Right lobe of liver (tissue), 6 donors: ENCODE measurements at regions not wholly inside any gene's neighbourhood (a gene's known extent, or its start where the extent isn't known, plus 50 kb on each side); places are given as distances from the start of the nearest gene placed in this dataset.

Source experiments
- ATAC-seq, 4 donors: fragments of 200-7000 bp; cut with Tn5 transposase; one replicate each; pipeline ENCODE4 v1.9.1; 2020; ENCODE audit warnings: mild to moderate bottlenecking in 4 of 4, moderate library complexity in 4 of 4
- DNase-seq, 3 donors: peaks; one replicate each; pipeline ENCODE4 v3.0.0-alpha.2; 2020
- H3K27ac ChIP-seq, 3 donors: fragments of 200-600 bp; one replicate each; pipeline ENCODE4 v1.8.0; 2022
- H3K27me3 ChIP-seq, 2 donors: fragments of 200-600 bp; one replicate each; pipeline ENCODE4 v1.8.0; 2022
- H3K36me3 ChIP-seq, 4 donors: fragments of 200-600 bp; sonication (generic) in 1 of 4; one replicate each; pipeline versions ENCODE4 v1.5.1 to v1.8.0; 2017 to 2022; ENCODE audit warnings: control low read depth in 1 of 4
- H3K4me1 ChIP-seq, 4 donors: fragments of 200-600 bp; sonication (generic) in 1 of 4; one replicate each; pipeline versions ENCODE4 v1.5.1 to v1.8.0; 2017 to 2022; ENCODE audit warnings: control low read depth in 1 of 4
- H3K4me3 ChIP-seq, 3 donors: fragments of 200-600 bp; one replicate each; pipeline ENCODE4 v1.8.0; 2022
- H3K9me3 ChIP-seq, 4 donors: fragments of 200-600 bp; sonication (generic) in 1 of 4; one replicate each; pipeline versions ENCODE4 v1.5.1 to v1.8.0; 2017 to 2022; ENCODE audit warnings: control low read depth in 1 of 4
- POLR2A ChIP-seq: fragments of 450-650 bp; IDR thresholded peaks from one replicate; pipeline ENCODE4 v1.6.1; 2017; ENCODE audit warnings: antibody characterized with exemption, mild to moderate bottlenecking
- WGBS: methylation state at CpG from one replicate; pipeline ENCODE4 v1.1.6; 2018; ENCODE audit warnings: low coverage, low lambda C conversion rate; ENCODE audit not compliant: insufficient coverage; ENCODE audit errors: missing lambda C conversion rate; 5-methylcytosine and 5-hydroxymethylcytosine counted together
- intact Hi-C, 2 donors: fragments of 100-400 bp; cut with DNase I; formaldehyde crosslinking; loops; one replicate each; pipeline versions ENCODE4 v1.11.2 to v1.14.1; 2022
- TF ChIP-seq, protein P1 (sequence below), 4 donors: fragments of 200-600 bp in 3 of 4; fragments of 450-650 bp in 1 of 4; IDR thresholded peaks; one replicate each; pipeline versions ENCODE4 v1.5.1 to v1.8.0; 2016 to 2022; ENCODE audit warnings: antibody characterized with exemption in 4 of 4, mild to moderate bottlenecking in 2 of 4
- donor health status: DM: no; HTN: yes; CAD: no.
- donor health status: DM: no; HTN: no; CAD: no.
- donor health status: DM: no; HTN: no; CAD: no.
- donor health status: DM: no; HTN: yes; CAD: no.
- donor health status: DM: no; HTN: yes; CAD: no.

DNA sequence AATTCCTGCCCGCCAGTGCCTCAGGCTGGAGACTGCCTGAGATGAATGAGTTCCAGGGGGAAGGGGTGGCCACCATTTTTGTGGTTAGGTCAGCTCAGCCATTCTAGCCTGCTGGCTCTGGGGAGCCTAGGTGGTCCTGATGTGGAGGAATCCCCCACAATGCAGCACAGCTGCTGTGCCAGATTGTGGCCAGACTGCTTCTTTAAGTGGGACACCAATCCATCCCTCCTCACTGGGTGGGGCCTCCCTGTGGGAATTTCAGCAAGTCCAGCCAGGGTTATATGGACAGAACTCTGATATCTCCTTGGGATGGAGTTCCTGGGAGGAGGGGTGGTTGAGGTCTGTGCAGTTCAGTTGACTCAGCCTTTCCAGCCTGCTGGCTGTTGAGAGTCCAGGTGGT lies 51.2 kb upstream of the DAP start:
- Histone ChIP-seq H3K9me3 (no peaks in the 10 kb centered on the region), H3K36me3 (no peaks in the 10 kb centered on the region), H3K4me1 (no peaks in the 10 kb centered on the region), H3K4me3 (no peak overlapping the region), H3K27me3 (no peaks in the 10 kb centered on the region), H3K27ac (no peak overlapping the region)
- DNase-seq (no peak), ATAC-seq (no peak)
- TF ChIP-seq POLR2A: no peak
- TF ChIP-seq, protein P1, sequence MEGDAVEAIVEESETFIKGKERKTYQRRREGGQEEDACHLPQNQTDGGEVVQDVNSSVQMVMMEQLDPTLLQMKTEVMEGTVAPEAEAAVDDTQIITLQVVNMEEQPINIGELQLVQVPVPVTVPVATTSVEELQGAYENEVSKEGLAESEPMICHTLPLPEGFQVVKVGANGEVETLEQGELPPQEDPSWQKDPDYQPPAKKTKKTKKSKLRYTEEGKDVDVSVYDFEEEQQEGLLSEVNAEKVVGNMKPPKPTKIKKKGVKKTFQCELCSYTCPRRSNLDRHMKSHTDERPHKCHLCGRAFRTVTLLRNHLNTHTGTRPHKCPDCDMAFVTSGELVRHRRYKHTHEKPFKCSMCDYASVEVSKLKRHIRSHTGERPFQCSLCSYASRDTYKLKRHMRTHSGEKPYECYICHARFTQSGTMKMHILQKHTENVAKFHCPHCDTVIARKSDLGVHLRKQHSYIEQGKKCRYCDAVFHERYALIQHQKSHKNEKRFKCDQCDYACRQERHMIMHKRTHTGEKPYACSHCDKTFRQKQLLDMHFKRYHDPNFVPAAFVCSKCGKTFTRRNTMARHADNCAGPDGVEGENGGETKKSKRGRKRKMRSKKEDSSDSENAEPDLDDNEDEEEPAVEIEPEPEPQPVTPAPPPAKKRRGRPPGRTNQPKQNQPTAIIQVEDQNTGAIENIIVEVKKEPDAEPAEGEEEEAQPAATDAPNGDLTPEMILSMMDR (IDR thresholded peaks at IDR 0.05): no peak
- no CpG with 5 or more reads among the region's 1 CpG for WGBS
- intact Hi-C loops: no loop called here
